Activated CD8-positive, alpha-beta memory T cell treated with anti-CD3 and anti-CD28 coated beads for 36 hours (primary cell): ENCODE measurements at regions not wholly inside any gene's neighbourhood (a gene's known extent, or its start where the extent isn't known, plus 50 kb on each side); places are given as distances from the start of the nearest gene placed in this dataset.

Experiments used
- CTCF ChIA-PET: fragments of 350-600 bp; sonication (Branson Sonifier 250); formaldehyde crosslinking; loops from one replicate; lab custom pipeline; 2021; ENCODE audit warnings: antibody characterized with exemption; lab: Charles Lee
- POLR2A ChIA-PET: fragments of 350-600 bp; sonication (Branson Sonifier 250); formaldehyde crosslinking; loops from one replicate; lab custom pipeline; 2021; ENCODE audit warnings: antibody characterized with exemption; lab: Charles Lee

GRCh38 chr10:36178616-36179015 lies 536.5 kb upstream of the FZD8 start:
- ChIA-PET CTCF (no interaction called here), POLR2A (no interaction called here)

- POLR2A ChIA-PET = no interaction called here
- CTCF ChIA-PET = no interaction called here
Measured at GRCh38 chr10:36177071-36177470, 535.0 kb upstream of the FZD8 start.

GRCh38 chr10:36175954-36176353 lies 533.9 kb upstream of the FZD8 start:
- POLR2A ChIA-PET = no interaction called here

GRCh38 chr10:36173364-36173763 lies 531.3 kb upstream of the FZD8 start:
- ChIA-PET CTCF (interaction anchor here (0.6 kb wide), 1 partner anchor 12 kb away, joined by 4 read pairs; no protein-coding TSS in a partner anchor), POLR2A (no interaction called here)

More at GRCh38 chr10:36175954-36176353, 533.9 kb upstream of the FZD8 start:
- CTCF ChIA-PET = no interaction called here

GRCh38 chr10:36171953-36172940 lies 530.2 kb upstream of the FZD8 start:
- ChIA-PET POLR2A (no interaction called here), CTCF (no interaction called here)

GRCh38 chr10:36171556-36171952 lies 529.5 kb upstream of the FZD8 start:
- POLR2A ChIA-PET = no interaction called here
- CTCF ChIA-PET = no interaction called here

GRCh38 chr10:36170943-36171501 lies 528.9 kb upstream of the FZD8 start:
- POLR2A ChIA-PET = no interaction called here

GRCh38 chr10:36170142-36170719 lies 528.1 kb upstream of the FZD8 start:
- CTCF ChIA-PET = no interaction called here
- POLR2A ChIA-PET = no interaction called here

More at GRCh38 chr10:36170943-36171501, 528.9 kb upstream of the FZD8 start:
- CTCF ChIA-PET = no interaction called here

- POLR2A ChIA-PET = no interaction called here
- CTCF ChIA-PET = no interaction called here
Measured at GRCh38 chr10:36168777-36169176, 526.7 kb upstream of the FZD8 start.

GRCh38 chr10:36164556-36165504 lies 522.7 kb upstream of the FZD8 start:
- ChIA-PET POLR2A (no interaction called here), CTCF (no interaction called here)

- CTCF ChIA-PET = no interaction called here
- POLR2A ChIA-PET = no interaction called here
Measured at GRCh38 chr10:36163827-36164226, 521.7 kb upstream of the FZD8 start.

GRCh38 chr10:36157486-36157885 lies 515.4 kb upstream of the FZD8 start:
- POLR2A ChIA-PET = no interaction called here
- CTCF ChIA-PET = no interaction called here

GRCh38 chr10:36148207-36148606 lies 506.1 kb upstream of the FZD8 start:
- ChIA-PET CTCF (no interaction called here), POLR2A (no interaction called here)

GRCh38 chr10:36147529-36147928 lies 505.4 kb upstream of the FZD8 start:
- POLR2A ChIA-PET = no interaction called here
- CTCF ChIA-PET = no interaction called here

GRCh38 chr10:36141856-36142560 lies 499.9 kb upstream of the FZD8 start:
- POLR2A ChIA-PET = no interaction called here

GRCh38 chr10:36129051-36129450 lies 487.0 kb upstream of the FZD8 start:
- POLR2A ChIA-PET = no interaction called here
- CTCF ChIA-PET = no interaction called here

More at GRCh38 chr10:36141856-36142560, 499.9 kb upstream of the FZD8 start:
- CTCF ChIA-PET = no interaction called here

- ChIA-PET CTCF (no interaction called here), POLR2A (no interaction called here)
Measured at GRCh38 chr10:36126076-36126475, 484.0 kb upstream of the FZD8 start.

GRCh38 chr10:36119455-36119854 lies 477.4 kb upstream of the FZD8 start:
- POLR2A ChIA-PET = no interaction called here

GRCh38 chr10:36118314-36118713 lies 476.2 kb upstream of the FZD8 start:
- POLR2A ChIA-PET = no interaction called here
- CTCF ChIA-PET = interaction anchor here (0.5 kb wide), 1 partner anchor 990 kb away, joined by 3 read pairs; no protein-coding TSS in a partner anchor

More at GRCh38 chr10:36119455-36119854, 477.4 kb upstream of the FZD8 start:
- CTCF ChIA-PET = no interaction called here
